ENCODE measurements at regions not wholly inside any gene's neighbourhood (a gene's known extent, or its start where the extent isn't known, plus 50 kb on each side); places are given as distances from the start of the nearest gene placed in this dataset.

GRCh38 chr4:125389713-125390112 is 75.0 kb downstream of the FAT4 start:
- Histone ChIP-seq H3K27ac (ENCODE audit: low read depth in 1 of 2, low read length in 2 of 2) (no peak overlapping the region), H3K36me3 (ENCODE audit: control insufficient read depth in 4 of 4, insufficient read depth in 3 of 4, low read depth in 1 of 4, low read length in 3 of 4) (no peaks in the 10 kb centered on the region), H3K27me3 (ENCODE audit: control insufficient read depth in 4 of 4, insufficient read depth in 4 of 4, low read length in 3 of 4) (no peaks in the 10 kb centered on the region), H3K4me3 (ENCODE audit: low read depth in 1 of 3, low read length in 3 of 3) (no peak overlapping the region), H3K9me3 (ENCODE audit: control insufficient read depth in 4 of 4, low read length in 3 of 4) (no peaks in the 10 kb centered on the region), H3K9ac (ENCODE audit: low read depth in 1 of 2, low read length in 2 of 2) (no peak overlapping the region), H3K4me1 (ENCODE audit: control insufficient read depth in 4 of 4, insufficient read depth in 4 of 4, low read length in 3 of 4) (peaks cover 0 to 3% (median 0%) of the 10 kb centered on the region in 4 donors)
- TF ChIP-seq HNF4A (conservative IDR thresholded peaks at IDR 0.05) (no peak), JUND (IDR thresholded peaks at IDR 0.05) (no peak), NR2F2 (IDR thresholded peaks at IDR 0.05) (no peak), RAD21 (IDR thresholded peaks at IDR 0.05) (no peak), MAX (IDR thresholded peaks at IDR 0.05) (no peak), RXRA (IDR thresholded peaks at IDR 0.05) (no peak), TAF1 (conservative IDR thresholded peaks at IDR 0.05) (no peak), YY1 (IDR thresholded peaks at IDR 0.05) (no peak), FOXA2 (IDR thresholded peaks at IDR 0.05) (no peak), CTCF (IDR thresholded peaks at IDR 0.05; ENCODE audit: low read depth, low read length, missing input control) (no peak)
- TF ChIP-seq, protein P1, sequence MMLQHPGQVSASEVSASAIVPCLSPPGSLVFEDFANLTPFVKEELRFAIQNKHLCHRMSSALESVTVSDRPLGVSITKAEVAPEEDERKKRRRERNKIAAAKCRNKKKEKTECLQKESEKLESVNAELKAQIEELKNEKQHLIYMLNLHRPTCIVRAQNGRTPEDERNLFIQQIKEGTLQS (IDR thresholded peaks at IDR 0.05): no peak
- TF ChIP-seq, protein P2, sequence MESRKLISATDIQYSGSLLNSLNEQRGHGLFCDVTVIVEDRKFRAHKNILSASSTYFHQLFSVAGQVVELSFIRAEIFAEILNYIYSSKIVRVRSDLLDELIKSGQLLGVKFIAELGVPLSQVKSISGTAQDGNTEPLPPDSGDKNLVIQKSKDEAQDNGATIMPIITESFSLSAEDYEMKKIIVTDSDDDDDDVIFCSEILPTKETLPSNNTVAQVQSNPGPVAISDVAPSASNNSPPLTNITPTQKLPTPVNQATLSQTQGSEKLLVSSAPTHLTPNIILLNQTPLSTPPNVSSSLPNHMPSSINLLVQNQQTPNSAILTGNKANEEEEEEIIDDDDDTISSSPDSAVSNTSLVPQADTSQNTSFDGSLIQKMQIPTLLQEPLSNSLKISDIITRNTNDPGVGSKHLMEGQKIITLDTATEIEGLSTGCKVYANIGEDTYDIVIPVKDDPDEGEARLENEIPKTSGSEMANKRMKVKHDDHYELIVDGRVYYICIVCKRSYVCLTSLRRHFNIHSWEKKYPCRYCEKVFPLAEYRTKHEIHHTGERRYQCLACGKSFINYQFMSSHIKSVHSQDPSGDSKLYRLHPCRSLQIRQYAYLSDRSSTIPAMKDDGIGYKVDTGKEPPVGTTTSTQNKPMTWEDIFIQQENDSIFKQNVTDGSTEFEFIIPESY (IDR thresholded peaks at IDR 0.05): no peak
- WGBS: 78% methylated on average over 3 of the region's 3 CpGs
- DNase-seq (ENCODE audit: low spot score): no peak

DNA sequence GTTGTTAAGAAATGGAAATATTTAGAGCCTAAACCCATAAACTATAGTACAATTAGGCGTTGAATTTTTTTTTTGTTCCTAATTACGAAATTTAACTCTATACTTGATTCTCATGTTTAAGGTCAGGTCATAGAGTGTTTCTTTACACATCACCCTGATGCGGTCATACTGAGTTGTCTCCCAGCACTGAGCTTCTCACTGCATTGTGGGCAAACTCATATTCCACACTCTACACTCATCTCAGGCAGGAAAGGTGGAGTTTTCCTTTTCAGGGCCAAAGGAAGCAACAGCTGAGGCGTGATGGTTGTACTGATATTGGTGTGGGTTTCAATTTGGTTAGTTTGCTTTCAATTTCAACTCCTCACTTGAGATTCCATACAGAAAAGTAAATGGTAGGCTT is 75.4 kb downstream of the FAT4 start:
- Histone ChIP-seq H3K4me1 (ENCODE audit: control insufficient read depth in 4 of 4, insufficient read depth in 4 of 4, low read length in 3 of 4) (peaks cover 0 to 3% (median 0%) of the 10 kb centered on the region in 4 donors), H3K36me3 (ENCODE audit: control insufficient read depth in 4 of 4, insufficient read depth in 3 of 4, low read depth in 1 of 4, low read length in 3 of 4) (no peaks in the 10 kb centered on the region), H3K9me3 (ENCODE audit: control insufficient read depth in 4 of 4, low read length in 3 of 4) (no peaks in the 10 kb centered on the region), H3K4me3 (ENCODE audit: low read depth in 1 of 3, low read length in 3 of 3) (no peak overlapping the region), H3K9ac (ENCODE audit: low read depth in 1 of 2, low read length in 2 of 2) (no peak overlapping the region), H3K27me3 (ENCODE audit: control insufficient read depth in 4 of 4, insufficient read depth in 4 of 4, low read length in 3 of 4) (no peaks in the 10 kb centered on the region), H3K27ac (ENCODE audit: low read depth in 1 of 2, low read length in 2 of 2) (no peak overlapping the region)
- 81% methylated on average over 4 of the region's 4 CpGs for WGBS
- TF ChIP-seq MAX (IDR thresholded peaks at IDR 0.05): no peak
- no peak for TF ChIP-seq YY1 (IDR thresholded peaks at IDR 0.05)
- no peak for TF ChIP-seq EGR1 (IDR thresholded peaks at IDR 0.05; ENCODE audit: low read depth in 2 of 2)
- TF ChIP-seq FOXA2 (IDR thresholded peaks at IDR 0.05): no peak
- no peak for TF ChIP-seq RXRA (IDR thresholded peaks at IDR 0.05)
- TF ChIP-seq NR2F2 (IDR thresholded peaks at IDR 0.05): no peak
- no peak for TF ChIP-seq HNF4A (conservative IDR thresholded peaks at IDR 0.05)
- TF ChIP-seq FOXA1 (IDR thresholded peaks at IDR 0.05): no peak
- no peak for DNase-seq (ENCODE audit: low spot score)

GRCh38 chr4:125390727-125391126 is 76.0 kb downstream of the FAT4 start:
- Histone ChIP-seq H3K36me3 (ENCODE audit: control insufficient read depth in 4 of 4, insufficient read depth in 3 of 4, low read depth in 1 of 4, low read length in 3 of 4) (no peaks in the 10 kb centered on the region), H3K4me1 (ENCODE audit: control insufficient read depth in 4 of 4, insufficient read depth in 4 of 4, low read length in 3 of 4) (peaks cover 0 to 3% (median 0%) of the 10 kb centered on the region in 4 donors), H3K27ac (ENCODE audit: low read depth in 1 of 2, low read length in 2 of 2) (no peak overlapping the region), H3K4me3 (ENCODE audit: low read depth in 1 of 3, low read length in 3 of 3) (no peak overlapping the region), H3K9me3 (ENCODE audit: control insufficient read depth in 4 of 4, low read length in 3 of 4) (no peaks in the 10 kb centered on the region), H3K9ac (ENCODE audit: low read depth in 1 of 2, low read length in 2 of 2) (no peak overlapping the region), H3K27me3 (ENCODE audit: control insufficient read depth in 4 of 4, insufficient read depth in 4 of 4, low read length in 3 of 4) (no peaks in the 10 kb centered on the region)
- no peak for DNase-seq (ENCODE audit: low spot score)
- TF ChIP-seq FOXA2 (IDR thresholded peaks at IDR 0.05): no peak
- no peak for TF ChIP-seq MAX (IDR thresholded peaks at IDR 0.05)
- no peak for TF ChIP-seq SP1 (IDR thresholded peaks at IDR 0.05)
- TF ChIP-seq GABPA (IDR thresholded peaks at IDR 0.05 in 1 of 2, conservative IDR thresholded peaks at IDR 0.05 in 1 of 2): no peak
- no peak for TF ChIP-seq NR2F2 (IDR thresholded peaks at IDR 0.05)
- TF ChIP-seq, protein P1 (IDR thresholded peaks at IDR 0.05): no peak
- no peak for TF ChIP-seq HNF4A (conservative IDR thresholded peaks at IDR 0.05)
- TF ChIP-seq, protein P2 (IDR thresholded peaks at IDR 0.05): no peak
